NCI-H1105 (cell line): ENCODE measurements at regions not wholly inside any gene's neighbourhood (a gene's known extent, or its start where the extent isn't known, plus 50 kb on each side); places are given as distances from the start of the nearest gene placed in this dataset.
A peak's percentile ranks its signal among the peaks of the same experiment; 100 is the strongest.

Experiments
- DNase-seq: peaks from one replicate; lab custom pipeline; 2025; lab: John Stamatoyannopoulos, UW

GRCh38 chr1:36607263-36607651 lies 124.5 kb upstream of the CSF3R start:
- no peak for DNase-seq

GRCh38 chr1:36606641-36607262 lies 124.0 kb upstream of the CSF3R start:
- DNase-seq, result no peak

- DNase-seq, result no peak
These were observed 123.4 kb upstream of the CSF3R start for GRCh38 chr1:36605942-36606640.

- no peak for DNase-seq
These were observed 120.7 kb upstream of the CSF3R start for GRCh38 chr1:36603461-36603860.

- no peak for DNase-seq
These were observed 119.5 kb upstream of the CSF3R start for GRCh38 chr1:36602184-36602583.

GRCh38 chr1:36599828-36600227 lies 117.1 kb upstream of the CSF3R start:
- DNase-seq, result no peak

GRCh38 chr1:36597514-36597913 lies 114.8 kb upstream of the CSF3R start:
- DNase-seq, result no peak

GRCh38 chr1:36595921-36596320 lies 113.2 kb upstream of the CSF3R start:
- no peak for DNase-seq

GRCh38 chr1:36595349-36595748 lies 112.6 kb upstream of the CSF3R start:
- no peak for DNase-seq

- DNase-seq, result peak; percentile 49
These were observed 111.3 kb upstream of the CSF3R start for GRCh38 chr1:36594023-36594422.

- no peak for DNase-seq
These were observed 108.6 kb upstream of the CSF3R start for GRCh38 chr1:36591278-36591677.

GRCh38 chr1:36590771-36591170 lies 108.1 kb upstream of the CSF3R start:
- no peak for DNase-seq

- no peak for DNase-seq
These were observed 107.6 kb upstream of the CSF3R start for GRCh38 chr1:36590264-36590663.

- no peak for DNase-seq
These were observed 106.3 kb upstream of the CSF3R start for GRCh38 chr1:36588972-36589371.

GRCh38 chr1:36585569-36586548 lies 103.1 kb upstream of the CSF3R start:
- no peak for DNase-seq

GRCh38 chr1:36584874-36585453 lies 102.3 kb upstream of the CSF3R start:
- no peak for DNase-seq

- no peak for DNase-seq
These were observed 101.5 kb upstream of the CSF3R start for GRCh38 chr1:36583980-36584782.

- DNase-seq, result no peak
These were observed 100.4 kb upstream of the CSF3R start for GRCh38 chr1:36583080-36583479.

GRCh38 chr1:36582066-36582755 lies 99.5 kb upstream of the CSF3R start:
- no peak for DNase-seq

GRCh38 chr1:36580524-36580923 lies 97.8 kb upstream of the CSF3R start:
- no peak for DNase-seq

- no peak for DNase-seq
These were observed 96.3 kb upstream of the CSF3R start for GRCh38 chr1:36579039-36579438.
